GM12864 (cell line): ENCODE measurements at regions not wholly inside any gene's neighbourhood (a gene's known extent, or its start where the extent isn't known, plus 50 kb on each side); places are given as distances from the start of the nearest gene placed in this dataset.

Experiments used
- DNase-seq: peaks from one replicate; pipeline ENCODE4 v3.0.0-alpha.2; 2011; ENCODE audit warnings: low read depth
- H3K4me3 ChIP-seq: 2 replicates; pipeline ENCODE4 v1.5.1; 2011; ENCODE audit warnings: mild to moderate bottlenecking, low read depth, low read length, control low read depth
- CTCF ChIP-seq: IDR thresholded peaks from 2 replicates; pipeline ENCODE4 v1.5.1; 2011; ENCODE audit warnings: low read depth, mild to moderate bottlenecking, moderate library complexity, low read length, control low read depth, inconsistent platforms; ENCODE audit errors: missing control alignments

- TF ChIP-seq CTCF: no peak
- no peak for DNase-seq
- no peak overlapping the region for H3K4me3 ChIP-seq
Measured at GRCh38 chr13:80962173-80962572, 621.2 kb upstream of the SPRY2 start.

- H3K4me3 ChIP-seq: no peak overlapping the region
- no peak for DNase-seq
- no peak for TF ChIP-seq CTCF
Measured at GRCh38 chr13:80957019-80957655, 616.2 kb upstream of the SPRY2 start.

- TF ChIP-seq CTCF: no peak
- H3K4me3 ChIP-seq: no peak overlapping the region
- DNase-seq: no peak
Measured at GRCh38 chr13:80955501-80955900, 614.6 kb upstream of the SPRY2 start.

GRCh38 chr13:80952158-80952557 lies 611.2 kb upstream of the SPRY2 start:
- no peak for DNase-seq
- TF ChIP-seq CTCF: no peak
- H3K4me3 ChIP-seq: no peak overlapping the region

- no peak overlapping the region for H3K4me3 ChIP-seq
- TF ChIP-seq CTCF: no peak
- DNase-seq: no peak
Measured at GRCh38 chr13:80946008-80946802, 605.3 kb upstream of the SPRY2 start.

- DNase-seq: no peak
- no peak for TF ChIP-seq CTCF
- H3K4me3 ChIP-seq: no peak overlapping the region
Measured at GRCh38 chr13:80945328-80945727, 604.4 kb upstream of the SPRY2 start.
